ENCODE measurements at regions not wholly inside any gene's neighbourhood (a gene's known extent, or its start where the extent isn't known, plus 50 kb on each side); places are given as distances from the start of the nearest gene placed in this dataset.

DNA sequence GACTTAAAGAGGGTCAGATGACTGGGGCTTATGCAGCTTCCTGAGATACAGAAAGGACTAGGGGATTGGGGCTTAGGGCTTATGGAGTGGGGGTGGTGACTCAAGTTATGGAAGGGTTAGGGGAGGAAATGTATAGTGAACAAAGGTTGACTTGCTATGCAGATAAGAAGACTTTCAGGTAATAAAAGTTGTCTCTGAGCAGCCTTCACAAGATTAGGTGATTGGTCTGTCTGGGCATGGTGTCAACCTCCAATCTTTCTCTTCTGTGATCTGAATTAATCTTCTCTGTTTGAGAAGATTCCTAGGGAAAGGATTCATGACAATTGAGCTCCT, 436.5 kb downstream of the SIPA1L2 start:
- Histone ChIP-seq H3K9me2 (replicated peaks; ENCODE audit: low read length) (no peaks in the 10 kb centered on the region), H4K20me1 (ENCODE audit: low read length) (no peaks in the 10 kb centered on the region), H3K79me2 (ENCODE audit: low read length) (no peaks in the 10 kb centered on the region), H3K9ac (ENCODE audit: low read length) (no peak overlapping the region), H3K4me1 (ENCODE audit: insufficient read depth, low read length) (peaks cover 7% of the 10 kb centered on the region; the same call in 1 of the 2 replicates), H3K4me3 (ENCODE audit: low read length) (no peak overlapping the region), H3K4me2 (ENCODE audit: low read length) (no peak overlapping the region), H3K27me3 (ENCODE audit: low read length) (no peaks in the 10 kb centered on the region), H2AFZ (ENCODE audit: low read length) (no peak overlapping the region), H3K36me3 (ENCODE audit: low read depth, low read length) (no peaks in the 10 kb centered on the region), H3K9me3 (ENCODE audit: low read length) (no peaks in the 10 kb centered on the region), H3K27ac (ENCODE audit: low read length) (no peak overlapping the region), H3F3A (ENCODE audit: low read length, unreplicated experiment) (no peaks in the 10 kb centered on the region)
- intact Hi-C loops (cut with micrococcal nuclease) = no loop called here
- POLR2A ChIA-PET (ENCODE audit: unreplicated experiment) = no interaction called here
- ATAC-seq (no peak), DNase-seq (no peak)
- no peak for TF ChIP-seq CTCF (conservative IDR thresholded peaks at IDR 0.05; ENCODE audit: low read depth, low read length)
- TF ChIP-seq EZH2phosphoT487 (IDR thresholded peaks at IDR 0.05; ENCODE audit: borderline replicate concordance, low read length) = no peak
- TF ChIP-seq EZH2 (IDR thresholded peaks at IDR 0.05; ENCODE audit: low read length, unreplicated experiment) = no peak
- CTCF ChIA-PET = no interaction called here
- BruUV-seq (replicated peaks) = no TSS peak

GRCh38 chr1:232192781-232193450, 437.0 kb downstream of the SIPA1L2 start:
- Histone ChIP-seq H3K27ac (ENCODE audit: low read length) (no peak overlapping the region), H3F3A (ENCODE audit: low read length, unreplicated experiment) (no peaks in the 10 kb centered on the region), H3K9me2 (replicated peaks; ENCODE audit: low read length) (no peaks in the 10 kb centered on the region), H4K20me1 (ENCODE audit: low read length) (no peaks in the 10 kb centered on the region), H3K9ac (ENCODE audit: low read length) (no peak overlapping the region), H3K36me3 (ENCODE audit: low read depth, low read length) (no peaks in the 10 kb centered on the region), H3K9me3 (ENCODE audit: low read length) (no peaks in the 10 kb centered on the region), H3K4me3 (ENCODE audit: low read length) (no peak overlapping the region), H3K27me3 (ENCODE audit: low read length) (no peaks in the 10 kb centered on the region), H3K4me1 (ENCODE audit: insufficient read depth, low read length) (peaks cover 7% of the 10 kb centered on the region; the same call in 1 of the 2 replicates), H3K79me2 (ENCODE audit: low read length) (no peaks in the 10 kb centered on the region), H3K4me2 (ENCODE audit: low read length) (peak overlapping the region; percentile 1; the same call in 1 of the 2 replicates), H2AFZ (ENCODE audit: low read length) (no peak overlapping the region)
- BruUV-seq (replicated peaks) = no TSS peak
- POLR2A ChIA-PET (ENCODE audit: unreplicated experiment) = interaction anchor here (0.6 kb wide), 1 partner anchor 99 kb away, joined by 7 read pairs; no protein-coding TSS in a partner anchor
- intact Hi-C loops (cut with micrococcal nuclease) = no loop called here
- CTCF ChIA-PET = no interaction called here
- peak; percentile 91 for ATAC-seq
- TF ChIP-seq EZH2 (IDR thresholded peaks at IDR 0.05; ENCODE audit: low read length, unreplicated experiment) = no peak
- no peak for TF ChIP-seq EZH2phosphoT487 (IDR thresholded peaks at IDR 0.05; ENCODE audit: borderline replicate concordance, low read length)
- TF ChIP-seq CTCF (conservative IDR thresholded peaks at IDR 0.05; ENCODE audit: low read depth, low read length) = no peak
- peak; percentile 58 for DNase-seq

DNA sequence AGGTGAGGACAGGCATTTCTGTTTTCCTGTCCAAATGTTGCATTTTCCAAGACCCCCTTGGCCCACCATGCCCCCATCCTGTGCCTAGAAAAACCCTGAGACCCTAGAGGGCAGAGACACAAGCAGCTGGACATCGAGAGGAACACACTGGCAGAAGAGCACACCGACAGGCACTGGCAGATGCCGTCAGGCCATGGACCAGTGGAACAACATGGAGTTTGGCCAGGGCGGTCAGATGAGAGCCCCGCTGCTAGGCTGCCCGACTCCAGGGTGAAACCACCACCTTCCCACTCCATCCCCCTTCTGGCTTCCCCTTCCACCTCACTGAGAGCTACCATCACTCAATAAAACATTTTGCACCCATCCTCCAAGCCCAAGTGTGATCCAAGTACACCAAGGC, 438.4 kb downstream of the SIPA1L2 start:
- POLR2A ChIA-PET (ENCODE audit: unreplicated experiment) = no interaction called here

More for the DNA sequence above, 438.4 kb downstream of the SIPA1L2 start:
- H3K79me2 ChIP-seq (ENCODE audit: low read length) = no peaks in the 10 kb centered on the region
- peaks cover 7% of the 10 kb centered on the region; the same call in 1 of the 2 replicates for H3K4me1 ChIP-seq (ENCODE audit: insufficient read depth, low read length)
- no peak for TF ChIP-seq CTCF (conservative IDR thresholded peaks at IDR 0.05; ENCODE audit: low read depth, low read length)
- no peak overlapping the region for H2AFZ ChIP-seq (ENCODE audit: low read length)
- H3K4me2 ChIP-seq (ENCODE audit: low read length) = no peak overlapping the region
- CTCF ChIA-PET = no interaction called here
- ATAC-seq (no peak), DNase-seq (no peak)
- no peaks in the 10 kb centered on the region for H3K36me3 ChIP-seq (ENCODE audit: low read depth, low read length)
- no peaks in the 10 kb centered on the region for H3F3A ChIP-seq (ENCODE audit: low read length, unreplicated experiment)
- H3K9me2 ChIP-seq (replicated peaks; ENCODE audit: low read length) = no peaks in the 10 kb centered on the region
- no peak overlapping the region for H3K9ac ChIP-seq (ENCODE audit: low read length)
- H3K4me3 ChIP-seq (ENCODE audit: low read length) = no peak overlapping the region
- no peaks in the 10 kb centered on the region for H3K9me3 ChIP-seq (ENCODE audit: low read length)
- H3K27me3 ChIP-seq (ENCODE audit: low read length) = no peaks in the 10 kb centered on the region
- H3K27ac ChIP-seq (ENCODE audit: low read length) = no peak overlapping the region
- no peaks in the 10 kb centered on the region for H4K20me1 ChIP-seq (ENCODE audit: low read length)
- no TSS peak for BruUV-seq (replicated peaks)
- intact Hi-C loops (cut with micrococcal nuclease) = no loop called here

Data from PC-3 (cell line).